Lower lobe of right lung (tissue), 2 donors: ENCODE measurements at regions not wholly inside any gene's neighbourhood (a gene's known extent, or its start where the extent isn't known, plus 50 kb on each side); places are given as distances from the start of the nearest gene placed in this dataset.

Experiments
- ATAC-seq, 2 donors: fragments of 200-7000 bp; cut with Tn5 transposase; one replicate each; pipeline ENCODE4 v1.9.1; 2020 to 2022; ENCODE audit warnings: mild to moderate bottlenecking in 2 of 2, moderate library complexity in 2 of 2
- DNase-seq: peaks from one replicate; pipeline ENCODE4 v3.0.0-alpha.2; 2020
- H3K27ac ChIP-seq: fragments of 200-600 bp; one replicate; pipeline ENCODE4 v1.8.0; 2022
- H3K27me3 ChIP-seq: fragments of 200-600 bp; one replicate; pipeline ENCODE4 v1.8.0; 2022; ENCODE audit warnings: low read depth
- H3K36me3 ChIP-seq: fragments of 200-600 bp; one replicate; pipeline ENCODE4 v1.8.0; 2022; ENCODE audit warnings: mild to moderate bottlenecking
- H3K4me1 ChIP-seq: fragments of 200-600 bp; one replicate; pipeline ENCODE4 v1.8.0; 2022
- H3K4me3 ChIP-seq: fragments of 200-600 bp; one replicate; pipeline ENCODE4 v1.8.0; 2022; ENCODE audit warnings: mild to moderate bottlenecking
- H3K9me3 ChIP-seq: fragments of 200-600 bp; one replicate; pipeline ENCODE4 v1.8.0; 2022
- CTCF ChIP-seq: fragments of 200-600 bp; IDR thresholded peaks from one replicate; pipeline ENCODE4 v1.8.0; 2022; ENCODE audit warnings: antibody characterized with exemption, mild to moderate bottlenecking
- intact Hi-C: fragments of 100-400 bp; cut with DNase I; formaldehyde crosslinking; loops from one replicate; pipeline ENCODE4 v1.11.0; 2022
- donor health status: DM: no; HTN: yes; CAD: no; lungs with severe emphysema.

GRCh38 chr7:46486256-46487206 lies 565.5 kb upstream of the IGFBP3 start:
- Histone ChIP-seq H3K9me3 (no peaks in the 10 kb centered on the region), H3K4me3 (no peak overlapping the region), H3K36me3 (no peaks in the 10 kb centered on the region), H3K4me1 (no peaks in the 10 kb centered on the region), H3K27me3 (no peaks in the 10 kb centered on the region), H3K27ac (no peak overlapping the region)
- TF ChIP-seq CTCF: no peak
- DNase-seq (no peak), ATAC-seq (no peak)
- intact Hi-C loops: no loop called here

GRCh38 chr7:46485481-46486065 lies 564.5 kb upstream of the IGFBP3 start:
- no peak overlapping the region for H3K27ac ChIP-seq
- H3K4me3 ChIP-seq: no peak overlapping the region
- no peaks in the 10 kb centered on the region for H3K9me3 ChIP-seq
- ATAC-seq (no peak), DNase-seq (no peak)
- H3K4me1 ChIP-seq: no peaks in the 10 kb centered on the region
- TF ChIP-seq CTCF: no peak
- no peaks in the 10 kb centered on the region for H3K27me3 ChIP-seq
- intact Hi-C loops: no loop called here
- H3K36me3 ChIP-seq: no peaks in the 10 kb centered on the region

GRCh38 chr7:46484906-46485305 lies 563.8 kb upstream of the IGFBP3 start:
- Histone ChIP-seq H3K36me3 (no peaks in the 10 kb centered on the region), H3K4me3 (no peak overlapping the region), H3K4me1 (no peaks in the 10 kb centered on the region), H3K27ac (no peak overlapping the region), H3K9me3 (no peaks in the 10 kb centered on the region), H3K27me3 (no peaks in the 10 kb centered on the region)
- TF ChIP-seq CTCF: no peak
- ATAC-seq: no peak
- DNase-seq: no peak
- intact Hi-C loops: no loop called here

GRCh38 chr7:46480619-46481018 lies 559.5 kb upstream of the IGFBP3 start:
- Histone ChIP-seq H3K36me3 (no peaks in the 10 kb centered on the region), H3K27ac (no peak overlapping the region), H3K4me1 (no peaks in the 10 kb centered on the region), H3K27me3 (no peaks in the 10 kb centered on the region), H3K4me3 (no peak overlapping the region), H3K9me3 (no peaks in the 10 kb centered on the region)
- ATAC-seq (no peak), DNase-seq (no peak)
- TF ChIP-seq CTCF: no peak
- intact Hi-C loops: no loop called here

GRCh38 chr7:46479680-46480079 lies 558.6 kb upstream of the IGFBP3 start:
- Histone ChIP-seq H3K4me1 (no peaks in the 10 kb centered on the region), H3K27ac (no peak overlapping the region), H3K4me3 (no peak overlapping the region), H3K36me3 (no peaks in the 10 kb centered on the region), H3K27me3 (no peaks in the 10 kb centered on the region), H3K9me3 (no peaks in the 10 kb centered on the region)
- no peak for DNase-seq
- ATAC-seq: no peak
- intact Hi-C loops: no loop called here
- no peak for TF ChIP-seq CTCF
